HCT116 (cell line): ENCODE measurements at regions not wholly inside any gene's neighbourhood (a gene's known extent, or its start where the extent isn't known, plus 50 kb on each side); places are given as distances from the start of the nearest gene placed in this dataset.

Source experiments
- ATAC-seq: fragments of 200-7000 bp; cut with Tn5 transposase; 2 replicates; pipeline ENCODE4 v1.9.1; 2020; ENCODE audit warnings: mild to moderate bottlenecking, moderate library complexity
- BruUV-seq: library from RNA; stranded (reverse); fragments of 400-500 nt; replicated peaks from 2 replicates; lab custom pipeline; 2021; lab: Mats Ljungman, UMichigan
- CTCF ChIA-PET: fragments of 300-600 bp; sonication (Branson Sonifier 250); formaldehyde crosslinking; loops from one replicate; lab custom pipeline; 2021; ENCODE audit warnings: antibody characterized with exemption; lab: Charles Lee
- POLR2A ChIA-PET: fragments of 300-600, 350-600 bp; sonication (Branson Sonifier 250); formaldehyde crosslinking; loops from one replicate; lab custom pipeline; 2021; ENCODE audit warnings: antibody characterized with exemption; lab: Charles Lee
- RAD21 ChIA-PET, 2 experiments: fragments of 300-600 bp; sonication (Branson Sonifier 250); formaldehyde crosslinking; loops; one replicate each; lab custom pipeline; 2023; ENCODE audit warnings: low total read pairs in 2 of 2; ENCODE audit not compliant: uncharacterized antibody in 2 of 2, unreplicated experiment in 2 of 2, low non-redundant PET in 1 of 2; lab: Charles Lee
- DNase-seq: peaks from one replicate; pipeline ENCODE4 v3.0.0-alpha.2; 2010; ENCODE audit warnings: low read depth, low spot score
- H2AFZ ChIP-seq: fragments of 200-600 bp; shearing (Covaris generic), sonication (generic); 2 replicates; pipeline ENCODE4 v1.6.1; 2017; ENCODE audit warnings: low read depth, mixed run types, mixed read lengths, antibody characterized with exemption, low read length; ENCODE audit not compliant: poor library complexity, severe bottlenecking
- H3K27ac ChIP-seq: 2 replicates; pipeline ENCODE4 v1.5.1; 2012; ENCODE audit warnings: low read depth, low read length
- H3K27me3 ChIP-seq: fragments of 200-600 bp; sonication (generic); 2 replicates; pipeline ENCODE4 v1.6.1; 2016; ENCODE audit warnings: mixed run types, low read length, mixed read lengths; ENCODE audit not compliant: insufficient read depth
- H3K36me3 ChIP-seq, 2 experiments: fragments of 200-500 bp in 1 of 2; fragments of 200-600 bp in 1 of 2; sonication (Bioruptor generic) in 1 of 2; sonication (generic) in 1 of 2; 2 replicates each; pipeline versions ENCODE4 v1.5.1 to v1.6.1; 2014 to 2016; ENCODE audit warnings: low read length in 2 of 2, inconsistent platforms in 1 of 2, mixed read lengths in 1 of 2, mixed run types in 1 of 2; ENCODE audit not compliant: insufficient read depth in 2 of 2, control insufficient read depth in 1 of 2
- H3K4me1 ChIP-seq, 2 experiments: fragments of 200-600 bp in 1 of 2; sonication (generic) in 1 of 2; 2 replicates each; pipeline versions ENCODE4 v1.5.1 to v1.6.1; 2012 to 2017; ENCODE audit warnings: low read length in 2 of 2, inconsistent platforms in 1 of 2, mild to moderate bottlenecking in 1 of 2, mixed read lengths in 1 of 2, mixed run types in 1 of 2, moderate library complexity in 1 of 2; ENCODE audit not compliant: insufficient read depth in 2 of 2, control insufficient read depth in 1 of 2
- H3K4me2 ChIP-seq: fragments of 200-600 bp; sonication (generic); 2 replicates; pipeline ENCODE4 v1.6.1; 2017; ENCODE audit warnings: mixed run types, low read length, mixed read lengths
- H3K4me3 ChIP-seq, 2 experiments: fragments of 200-600 bp in 1 of 2; sonication (generic) in 1 of 2; replicated peaks in 1 of 2; 2 replicates each; pipeline ENCODE4 v1.5.1; 2011 to 2016; ENCODE audit warnings: low read length in 2 of 2, control low read depth in 1 of 2, low read depth in 1 of 2, mild to moderate bottlenecking in 1 of 2, mixed read lengths in 1 of 2, mixed run types in 1 of 2
- H3K79me2 ChIP-seq: fragments of 200-600 bp; sonication (generic); 2 replicates; pipeline ENCODE4 v1.6.1; 2017; ENCODE audit warnings: mild to moderate bottlenecking, mixed run types, low read length, moderate library complexity, mixed read lengths; ENCODE audit not compliant: insufficient read depth
- H3K9ac ChIP-seq: fragments of 200-600 bp; sonication (generic); 2 replicates; pipeline ENCODE4 v1.6.1; 2016; ENCODE audit warnings: low read length, mixed read lengths
- H3K9me2 ChIP-seq: fragments of 200-600 bp; sonication (generic), shearing (Covaris generic); 2 replicates; pipeline ENCODE4 v1.6.1; 2017; ENCODE audit warnings: mixed run types, mild to moderate bottlenecking, moderate library complexity; ENCODE audit not compliant: insufficient read depth
- H3K9me3 ChIP-seq, 2 experiments: fragments of 200-500 bp in 1 of 2; fragments of 200-600 bp in 1 of 2; sonication (Bioruptor generic) in 1 of 2; sonication (generic) in 1 of 2; 2 replicates each; pipeline ENCODE4 v1.6.1; 2014 to 2017; ENCODE audit warnings: low read length in 2 of 2, mixed read lengths in 2 of 2, inconsistent platforms in 1 of 2, low read depth in 1 of 2, mild to moderate bottlenecking in 1 of 2, mixed run types in 1 of 2, moderate library complexity in 1 of 2; ENCODE audit not compliant: control insufficient read depth in 1 of 2, insufficient read depth in 1 of 2
- H4K20me1 ChIP-seq: fragments of 200-600 bp; sonication (generic), shearing (Covaris generic); 2 replicates; pipeline ENCODE4 v1.6.1; 2017; ENCODE audit warnings: mixed run types, mild to moderate bottlenecking, moderate library complexity; ENCODE audit not compliant: insufficient read depth
- ATF3 ChIP-seq: IDR thresholded peaks from 2 replicates; pipeline ENCODE4 v1.6.1; 2012
- CBX3 ChIP-seq: IDR thresholded peaks from 2 replicates; pipeline ENCODE4 v1.6.1; 2012; ENCODE audit warnings: low read depth
- CEBPB ChIP-seq: IDR thresholded peaks from 2 replicates; pipeline ENCODE4 v1.6.1; 2012; ENCODE audit warnings: low read depth
- EGR1 ChIP-seq: IDR thresholded peaks from 2 replicates; pipeline ENCODE4 v1.6.1; 2012; ENCODE audit warnings: low read depth
- ELF1 ChIP-seq: IDR thresholded peaks from 2 replicates; pipeline ENCODE4 v1.6.1; 2012; ENCODE audit warnings: low read depth, borderline replicate concordance
- EZH2 ChIP-seq: fragments of 200-600 bp; sonication (generic); IDR thresholded peaks from 2 replicates; pipeline ENCODE4 v1.6.1; 2017; ENCODE audit warnings: antibody characterized with exemption, mixed run types
- EZH2phosphoT487 ChIP-seq: fragments of 200-600 bp; IDR thresholded peaks from 2 replicates; pipeline ENCODE4 v1.6.1; 2018; ENCODE audit warnings: antibody characterized with exemption, borderline replicate concordance
- JUND ChIP-seq: IDR thresholded peaks from 2 replicates; pipeline ENCODE4 v1.6.1; 2012
- MAX ChIP-seq: IDR thresholded peaks from 2 replicates; pipeline ENCODE4 v1.6.1; 2012
- POLR2A ChIP-seq: IDR thresholded peaks from 2 replicates; pipeline ENCODE4 v1.7.0; 2011; ENCODE audit warnings: borderline replicate concordance; ENCODE audit not compliant: insufficient read depth, insufficient read length; ENCODE audit errors: extremely low read depth
- RAD21 ChIP-seq: IDR thresholded peaks from 2 replicates; pipeline ENCODE4 v1.6.1; 2012; ENCODE audit warnings: low read depth, mild to moderate bottlenecking
- REST ChIP-seq: IDR thresholded peaks from 2 replicates; pipeline ENCODE4 v1.6.1; 2012; ENCODE audit warnings: low read depth
- SIN3A ChIP-seq: IDR thresholded peaks from 2 replicates; pipeline ENCODE4 v1.6.1; 2012; ENCODE audit warnings: low read depth
- SP1 ChIP-seq: IDR thresholded peaks from 2 replicates; pipeline ENCODE4 v1.6.1; 2012; ENCODE audit warnings: low read depth
- SRF ChIP-seq: IDR thresholded peaks from 2 replicates; pipeline ENCODE4 v1.6.1; 2012; ENCODE audit warnings: low read depth
- TCF7L2 ChIP-seq: IDR thresholded peaks from 2 replicates; pipeline ENCODE4 v1.7.0; 2011; ENCODE audit warnings: borderline replicate concordance, inconsistent platforms; ENCODE audit not compliant: insufficient read depth, insufficient read length; ENCODE audit errors: extremely low read depth
- YY1 ChIP-seq: IDR thresholded peaks from 2 replicates; pipeline ENCODE4 v1.6.1; 2011; ENCODE audit warnings: low read length, low read depth, moderate library complexity, mild to moderate bottlenecking; ENCODE audit not compliant: insufficient replicate concordance; ENCODE audit errors: extremely low read depth
- ZFX ChIP-seq: fragments of 450-650 bp; IDR thresholded peaks from 2 replicates; pipeline ENCODE4 v1.6.1; 2017
- ZNF274 ChIP-seq: fragments of 200-500 bp; sonication (Bioruptor generic); IDR thresholded peaks from 2 replicates; pipeline ENCODE4 v1.6.1; 2014; ENCODE audit warnings: mild to moderate bottlenecking, low read depth, low read length, inconsistent platforms
- intact Hi-C: fragments of 100-400 bp; cut with micrococcal nuclease; formaldehyde crosslinking; loops from 2 replicates; pipeline ENCODE4 v1.10.0; 2022

- H3K36me3 ChIP-seq: no peaks in the 10 kb centered on the region
- TF ChIP-seq SRF (no peak), ZNF274 (no peak), REST (no peak), CEBPB (no peak), JUND (no peak), EZH2phosphoT487 (no peak), ELF1 (no peak), POLR2A (no peak), ZFX (no peak), RAD21 (no peak), YY1 (no peak), EGR1 (no peak), EZH2 (no peak), SP1 (no peak), SIN3A (no peak), CBX3 (no peak), MAX (no peak), ATF3 (no peak), TCF7L2 (no peak)
- H3K4me3 ChIP-seq: no peak overlapping the region
- no peak overlapping the region for H3K9ac ChIP-seq
- H3K9me2 ChIP-seq: no peaks in the 10 kb centered on the region
- ChIA-PET POLR2A (no interaction called here), RAD21 (no interaction called here), CTCF (no interaction called here)
- H3K27me3 ChIP-seq: no peaks in the 10 kb centered on the region
- peaks cover 0 to 3% of the 10 kb centered on the region in 2 experiments; a peak in 1 of 4 replicates for H3K9me3 ChIP-seq
- ATAC-seq: no peak
- no peaks in the 10 kb centered on the region for H3K79me2 ChIP-seq
- no peak for DNase-seq
- H3K4me2 ChIP-seq: no peak overlapping the region
- no peaks in the 10 kb centered on the region for H4K20me1 ChIP-seq
- H2AFZ ChIP-seq: no peak overlapping the region
- BruUV-seq: no TSS peak
- intact Hi-C loops: no loop called here
- peaks cover 0 to 4% of the 10 kb centered on the region in 2 experiments; a peak in 1 of 4 replicates for H3K4me1 ChIP-seq
- H3K27ac ChIP-seq: no peak overlapping the region
Measured at GRCh38 chr16:27149986-27150385, 53.3 kb upstream of the KDM8 start.
